ENCODE measurements at regions not wholly inside any gene's neighbourhood (a gene's known extent, or its start where the extent isn't known, plus 50 kb on each side); places are given as distances from the start of the nearest gene placed in this dataset.

DNA sequence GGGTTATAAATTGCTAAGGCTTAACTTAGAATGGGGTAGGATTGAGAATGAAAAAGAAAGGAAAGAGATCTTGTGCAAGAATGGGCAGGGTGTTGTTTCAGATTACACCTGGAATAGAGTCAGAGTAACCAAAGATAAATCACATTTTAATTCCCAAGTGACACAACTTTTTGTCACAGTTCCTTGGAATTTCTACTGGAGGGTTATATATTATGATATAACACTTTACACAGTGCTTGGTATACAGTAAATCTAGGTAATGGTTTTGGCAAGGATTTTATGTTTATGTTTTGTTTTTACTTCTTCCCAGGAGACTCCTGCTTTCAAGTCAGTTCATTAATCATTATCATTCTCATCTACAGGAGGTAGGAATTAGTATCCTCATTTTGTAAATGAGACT lies 115.7 kb upstream of the KCNJ16 start:
- no peak for FAIRE-seq

DNA sequence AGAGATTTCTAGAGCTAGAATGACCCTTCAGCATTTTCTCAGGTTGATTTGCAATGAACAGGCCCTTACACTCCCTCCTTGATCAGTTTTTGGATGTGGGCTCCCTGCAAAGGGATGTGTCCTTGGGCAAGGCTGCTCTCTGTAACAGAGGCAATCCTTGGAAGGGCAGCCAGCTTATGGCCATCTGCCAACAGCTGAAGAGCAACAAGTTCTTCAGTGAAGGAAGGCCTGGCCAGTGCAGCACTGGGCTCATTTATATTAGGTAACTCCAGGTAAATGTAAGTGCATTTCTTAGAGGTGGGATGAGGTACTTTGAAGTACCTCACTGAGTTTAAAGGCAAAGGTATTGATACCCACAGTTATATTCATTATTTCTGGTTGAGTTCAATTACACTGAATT lies 114.3 kb upstream of the KCNJ16 start:
- FAIRE-seq: no peak

DNA sequence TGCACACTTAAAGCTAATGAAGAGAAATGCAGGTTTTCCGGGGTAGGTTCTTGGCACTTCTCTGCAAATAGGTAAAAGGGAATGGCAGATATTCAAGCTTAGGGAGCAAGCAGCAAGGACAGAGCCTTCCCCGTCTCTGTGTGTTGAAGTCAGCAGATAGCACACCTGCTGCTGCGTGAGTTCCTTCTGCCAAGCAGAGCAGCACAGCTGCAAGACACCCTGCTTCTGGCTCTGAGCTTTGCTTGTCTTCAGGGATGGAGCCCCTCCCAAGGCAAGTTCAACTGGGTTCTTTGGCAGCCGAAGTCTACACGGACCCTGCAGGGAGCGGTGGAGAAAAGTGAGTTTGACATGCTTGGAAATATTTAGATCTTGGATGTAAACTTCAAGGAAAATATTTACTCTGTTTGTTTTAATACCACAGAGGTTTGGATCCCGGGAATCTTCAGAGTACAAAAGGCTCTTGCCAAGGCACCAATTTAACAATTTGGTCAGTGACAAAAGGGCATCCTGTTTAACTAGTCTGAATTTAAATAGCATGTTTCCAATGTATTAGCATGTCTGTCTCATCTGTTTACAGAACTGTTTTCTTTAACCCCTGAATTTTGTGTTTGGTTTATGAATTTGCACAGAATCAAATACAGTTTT lies 113.4 kb upstream of the KCNJ16 start:
- FAIRE-seq: no peak

DNA sequence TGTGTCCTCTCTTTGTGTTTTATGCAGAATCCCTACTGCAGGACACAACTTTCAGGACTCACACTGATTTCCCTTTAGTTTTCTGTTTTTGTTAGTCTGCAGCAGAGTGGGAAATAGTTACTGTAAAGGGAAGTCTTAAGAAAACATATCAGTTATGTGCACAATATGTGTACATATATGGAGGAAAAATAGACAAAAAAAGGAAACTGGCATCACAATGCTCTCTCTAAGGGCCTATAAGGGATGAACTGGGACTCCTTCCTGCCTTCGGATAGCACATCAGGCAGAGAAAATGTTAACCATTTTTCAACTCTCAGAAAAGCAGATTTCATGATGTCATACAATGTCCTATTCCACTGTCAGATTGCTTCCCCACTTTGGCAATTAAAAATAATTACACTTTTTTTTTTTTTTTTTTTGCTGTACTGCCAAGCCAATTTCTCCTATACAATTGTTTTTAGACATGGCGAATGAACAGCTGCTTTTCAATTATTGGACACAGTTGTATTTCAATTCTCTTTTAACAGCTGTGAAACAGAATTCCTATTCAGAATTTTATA lies 112.5 kb upstream of the KCNJ16 start:
- no peak for FAIRE-seq

DNA sequence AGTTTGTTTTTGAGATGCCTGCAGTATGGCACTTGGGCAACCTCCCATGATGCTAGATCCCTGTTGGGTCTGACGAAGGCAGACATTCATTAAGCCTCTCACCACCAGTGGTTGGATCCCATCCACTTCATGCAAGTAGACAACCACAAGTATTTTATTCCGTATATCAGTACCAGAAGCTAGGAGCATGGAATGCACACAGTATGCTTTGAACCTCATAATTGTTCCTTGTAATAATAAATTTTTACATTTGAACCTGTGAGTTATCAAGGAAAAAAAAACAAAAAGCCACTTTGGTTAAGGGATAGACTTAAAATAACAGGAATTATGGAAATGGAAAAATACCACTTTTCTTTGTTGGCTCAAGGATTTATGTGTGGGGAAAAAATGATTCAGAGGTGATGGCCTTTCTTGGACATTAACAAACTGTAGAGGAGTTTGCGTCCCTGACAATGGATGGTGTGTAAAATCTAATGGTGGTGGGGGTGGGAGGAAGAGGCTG lies 107.1 kb upstream of the KCNJ16 start:
- FAIRE-seq: no peak

DNA sequence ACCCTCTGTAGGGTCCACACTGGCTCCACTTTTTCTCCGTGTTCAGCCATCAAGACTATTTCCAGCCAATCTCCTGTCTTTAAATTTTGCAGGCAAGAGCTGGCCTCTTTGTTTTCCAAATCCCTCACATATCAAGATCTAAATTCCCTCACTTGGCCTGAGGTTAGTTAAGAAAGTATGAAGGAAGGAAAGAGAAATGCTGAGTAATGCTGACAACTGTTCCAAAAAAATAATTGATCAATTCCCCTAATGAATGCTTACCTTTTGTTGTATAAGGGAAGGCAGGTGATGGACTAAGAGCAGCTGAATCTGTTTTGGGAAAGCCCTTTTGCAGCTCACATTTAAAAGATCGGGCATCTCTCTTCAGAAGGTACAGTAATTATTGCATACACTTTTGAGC lies 105.1 kb upstream of the KCNJ16 start:
- FAIRE-seq: no peak

DNA sequence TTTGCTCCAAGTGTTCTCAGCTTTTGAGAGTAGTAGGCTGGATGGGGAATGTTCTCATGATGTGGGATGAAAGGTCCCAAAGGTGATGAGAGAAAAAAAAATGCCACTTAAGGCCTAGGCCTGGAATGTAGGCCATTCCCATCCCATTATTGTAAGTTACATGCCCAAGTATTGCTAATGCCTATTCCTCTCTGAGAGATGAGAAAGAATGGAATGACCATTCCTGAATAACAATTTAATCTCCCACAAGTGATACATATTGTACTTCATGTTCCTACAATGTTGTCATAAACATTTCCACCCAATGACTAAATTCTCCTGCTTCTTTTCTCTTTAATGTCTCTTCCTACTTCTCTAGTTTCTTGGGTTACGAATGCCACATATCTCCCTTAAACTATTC lies 102.8 kb upstream of the KCNJ16 start:
- no peak for FAIRE-seq

DNA sequence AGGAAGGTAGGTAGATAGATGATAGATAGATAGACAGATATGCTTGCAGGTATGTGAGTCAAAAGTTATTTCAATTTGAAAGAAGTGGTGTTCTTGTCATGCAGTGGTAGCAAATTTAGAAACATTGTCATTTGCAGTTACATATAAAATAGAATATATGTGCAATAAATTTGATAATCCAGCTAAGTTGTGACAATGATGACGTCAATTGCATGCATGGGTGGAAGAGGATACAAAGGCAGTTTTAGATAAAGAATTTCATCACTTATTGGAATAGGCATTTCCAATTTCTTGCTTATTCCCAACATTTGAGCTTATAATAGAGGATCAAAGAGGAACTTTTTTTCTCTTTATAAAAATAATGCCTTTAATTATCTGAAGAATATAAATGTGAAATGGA lies 99.2 kb upstream of the KCNJ16 start:
- FAIRE-seq: no peak

DNA sequence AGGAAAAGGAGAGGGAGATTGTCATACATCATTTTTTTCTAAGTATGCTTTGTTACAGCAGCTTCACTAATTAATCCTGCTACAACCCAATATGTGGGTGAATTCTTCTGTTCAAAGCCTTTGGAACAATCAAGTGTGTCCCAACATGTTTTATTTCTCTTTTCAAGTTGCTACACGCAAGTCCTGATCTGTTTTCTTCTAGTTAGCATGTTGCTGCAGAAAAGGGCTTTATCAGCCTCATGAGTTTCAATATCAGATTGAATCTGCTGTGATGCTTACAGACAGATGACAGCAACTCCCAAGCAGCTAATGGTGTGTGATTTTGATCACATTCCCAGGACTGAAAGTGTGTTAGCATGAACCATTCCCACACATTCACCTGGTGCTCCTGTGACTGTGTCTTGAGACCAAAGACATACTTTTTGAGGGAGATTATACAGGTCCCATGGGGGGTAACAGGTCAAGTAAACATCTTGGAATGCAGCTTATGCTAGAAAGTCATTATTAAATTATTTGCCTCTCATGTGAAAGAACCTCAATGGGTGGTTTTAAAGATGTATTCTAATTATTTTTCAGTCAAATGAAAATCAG lies 96.9 kb upstream of the KCNJ16 start:
- FAIRE-seq: peak; percentile 95

DNA sequence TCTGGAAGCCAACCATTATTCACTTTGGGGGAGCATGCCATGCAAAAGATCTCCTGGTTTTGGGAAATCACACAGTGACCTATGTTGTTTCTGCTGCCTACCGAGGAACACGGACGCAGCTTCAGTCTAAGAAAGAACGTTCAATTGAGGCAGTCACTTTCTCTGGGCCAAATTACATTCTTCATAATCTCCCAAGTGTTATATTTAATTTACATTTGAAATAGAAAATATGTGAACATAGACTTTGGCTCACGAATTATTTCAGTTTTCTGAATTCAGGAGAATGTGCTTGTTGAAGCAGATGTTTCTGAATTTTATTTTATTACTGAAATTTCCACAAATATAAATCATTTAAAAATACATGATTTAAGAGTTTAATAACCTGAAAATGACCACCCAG lies 93.6 kb upstream of the KCNJ16 start:
- no peak for FAIRE-seq

DNA sequence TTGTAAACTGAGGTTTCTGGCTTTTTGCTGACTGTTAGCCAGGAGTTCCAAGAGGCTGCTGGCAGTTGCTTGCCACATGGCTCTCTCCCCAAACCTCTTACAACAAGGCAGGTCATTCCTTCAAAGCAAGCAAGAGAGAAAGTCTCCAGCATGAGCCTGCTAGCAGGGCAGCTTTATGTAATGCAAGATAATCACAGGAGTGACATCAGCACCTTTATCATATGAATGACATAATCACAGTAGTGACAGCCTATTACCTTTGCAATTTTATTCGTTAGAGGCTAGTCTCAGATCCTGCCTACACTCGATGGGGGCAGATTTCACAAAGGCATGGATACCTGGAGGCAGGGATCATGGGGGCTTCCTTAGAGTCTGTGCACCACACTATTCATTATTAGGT lies 79.5 kb upstream of the KCNJ16 start:
- FAIRE-seq: no peak

DNA sequence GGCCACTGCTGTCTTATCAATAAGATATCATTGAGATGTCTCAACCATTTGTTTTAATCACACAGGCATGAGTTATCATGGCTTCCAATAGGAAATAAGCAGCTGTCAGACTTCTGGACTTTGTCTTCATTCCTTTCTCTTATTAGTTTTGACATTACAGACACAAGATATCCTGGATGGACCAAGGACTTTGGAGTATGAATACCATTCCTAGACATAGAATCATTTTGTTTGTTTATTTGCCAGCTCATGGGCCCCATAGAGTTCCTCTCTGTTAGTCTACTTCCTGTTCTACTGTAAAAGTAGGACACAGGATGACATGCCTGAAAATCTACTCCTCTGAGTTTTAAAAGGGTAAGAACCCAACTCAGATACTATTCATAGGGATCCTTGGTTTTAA lies 77.7 kb upstream of the KCNJ16 start:
- no peak for FAIRE-seq

DNA sequence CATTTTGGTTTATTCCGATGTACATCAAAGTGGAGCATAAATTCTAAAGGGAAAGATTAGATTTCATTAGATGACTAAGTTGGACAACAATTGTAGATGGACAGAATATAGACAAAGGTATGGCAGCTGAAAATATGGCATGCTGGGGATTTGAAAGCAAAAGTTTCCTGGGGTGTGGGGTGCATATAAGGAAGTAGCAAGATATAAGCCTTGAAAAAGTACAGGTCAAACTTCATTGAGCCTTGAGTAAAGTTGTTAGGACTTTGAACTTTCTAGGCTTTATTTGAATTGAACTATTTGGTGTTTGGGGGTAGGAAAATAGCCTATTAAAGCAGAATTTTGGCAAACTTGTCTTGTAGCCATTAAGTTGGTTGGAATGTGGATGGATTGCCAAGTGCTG lies 75.8 kb upstream of the KCNJ16 start:
- no peak for FAIRE-seq

DNA sequence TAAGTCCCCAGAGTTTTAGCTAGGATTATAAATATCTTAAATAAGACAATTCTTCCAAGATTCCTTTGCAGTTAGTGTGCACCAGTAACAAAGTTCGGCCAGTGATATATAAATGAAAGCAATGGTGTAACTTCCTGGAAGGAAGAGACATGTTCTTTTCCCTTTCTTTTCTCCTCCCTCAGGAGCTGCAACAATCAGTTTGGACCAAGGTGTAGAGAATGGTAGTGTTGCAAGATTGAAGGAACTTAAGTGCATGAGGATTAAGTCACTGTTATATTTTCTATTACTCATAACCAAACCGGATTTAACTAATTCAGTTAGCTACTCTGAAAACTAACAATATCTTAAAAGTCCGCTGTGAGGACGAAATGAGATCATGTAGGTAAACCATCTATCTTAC lies 68.9 kb upstream of the KCNJ16 start:
- no peak for FAIRE-seq

DNA sequence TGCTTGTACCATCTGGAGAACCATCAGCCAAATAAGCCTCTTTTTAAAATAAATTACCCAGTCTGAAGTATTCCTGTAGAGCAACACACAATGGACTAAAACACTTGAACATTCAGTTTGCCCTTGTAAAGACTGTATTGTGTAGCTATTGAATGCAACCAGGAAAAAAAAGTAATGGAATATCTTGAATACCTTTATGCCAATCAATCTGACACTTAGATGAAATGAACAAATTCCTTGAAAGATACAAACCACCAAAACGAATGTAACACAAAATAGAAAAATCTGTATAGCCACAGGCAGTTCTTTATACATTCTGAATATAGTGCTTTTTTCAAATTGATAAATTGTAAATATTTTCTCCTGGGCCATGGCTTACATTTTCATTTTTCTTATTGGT lies 63.3 kb upstream of the KCNJ16 start:
- FAIRE-seq: no peak

DNA sequence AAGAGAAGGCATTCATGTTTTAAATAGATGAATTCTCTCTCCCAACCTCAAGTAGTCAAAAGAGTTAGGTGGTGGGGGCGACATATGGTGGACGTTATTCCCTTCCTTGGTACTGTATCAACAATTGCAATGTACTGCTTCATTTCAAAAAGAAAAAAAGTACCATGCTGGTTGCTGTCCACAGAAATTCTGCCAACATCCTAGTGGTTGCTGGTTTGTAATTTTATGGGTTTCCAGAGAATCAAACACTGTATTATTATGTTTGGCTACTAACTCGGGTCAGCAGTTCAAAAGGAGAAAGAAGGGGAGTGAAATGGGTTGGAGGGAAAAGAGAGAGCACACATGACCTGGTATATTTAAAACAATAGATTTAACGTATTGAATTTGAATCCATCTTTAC lies 61.1 kb upstream of the KCNJ16 start:
- no peak for FAIRE-seq

DNA sequence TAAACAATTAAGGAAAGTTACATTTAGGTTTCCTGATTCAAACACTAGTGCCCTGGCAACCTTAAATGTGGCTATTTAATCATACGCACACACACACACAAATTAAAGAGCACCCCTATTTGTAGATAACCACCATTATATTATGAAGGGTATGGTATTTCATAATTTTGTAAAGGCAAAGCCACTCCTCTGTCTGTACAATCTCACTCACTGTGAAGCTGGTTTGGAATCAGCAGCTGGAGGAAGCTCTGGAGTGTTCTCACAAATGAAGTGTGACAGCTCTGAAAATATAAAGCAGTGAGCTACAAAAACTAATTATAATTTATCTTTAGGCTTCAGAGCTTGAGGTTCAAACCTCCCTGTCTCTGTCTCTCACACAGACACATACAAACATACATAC lies 57.9 kb upstream of the KCNJ16 start:
- FAIRE-seq: no peak

DNA sequence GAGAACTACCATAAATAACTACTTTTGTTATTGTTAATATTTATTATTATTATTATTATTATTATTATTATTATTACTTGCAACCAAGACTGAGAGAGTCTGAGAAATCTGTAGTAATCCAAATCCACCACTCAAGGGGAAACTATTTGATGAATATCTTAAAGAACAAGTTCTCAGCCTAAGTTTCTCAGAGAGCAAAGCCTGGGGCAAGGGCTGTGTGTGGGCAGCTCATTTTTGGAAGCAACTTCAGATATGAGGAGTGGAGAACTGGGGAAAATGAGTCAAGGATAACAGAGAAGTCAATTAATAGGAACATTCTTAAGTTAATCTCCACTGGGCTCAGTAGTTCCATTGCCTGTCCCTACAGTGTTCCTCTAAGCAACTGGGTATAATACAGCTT lies 57.1 kb upstream of the KCNJ16 start:
- FAIRE-seq: no peak

DNA sequence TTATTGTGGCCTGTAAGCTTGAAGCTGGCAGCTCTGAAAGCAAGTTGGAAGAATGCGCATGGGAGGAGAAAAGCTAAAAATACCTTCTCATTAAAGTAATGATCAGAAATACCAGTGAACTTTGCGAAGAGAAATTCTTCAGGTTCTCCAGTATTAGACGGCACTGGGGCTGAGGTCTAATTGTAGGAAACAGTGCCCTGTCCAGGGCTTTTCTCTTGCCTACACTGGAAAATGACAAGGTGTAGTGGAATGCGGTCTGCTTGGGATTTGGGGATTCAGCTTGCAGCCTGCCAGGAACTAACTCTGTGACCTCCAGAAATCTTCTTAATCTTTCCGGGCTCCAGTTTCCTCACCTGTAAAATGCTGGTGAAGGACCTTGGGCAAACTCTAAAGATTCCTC lies 53.3 kb upstream of the KCNJ16 start:
- FAIRE-seq: peak; percentile 99

DNA sequence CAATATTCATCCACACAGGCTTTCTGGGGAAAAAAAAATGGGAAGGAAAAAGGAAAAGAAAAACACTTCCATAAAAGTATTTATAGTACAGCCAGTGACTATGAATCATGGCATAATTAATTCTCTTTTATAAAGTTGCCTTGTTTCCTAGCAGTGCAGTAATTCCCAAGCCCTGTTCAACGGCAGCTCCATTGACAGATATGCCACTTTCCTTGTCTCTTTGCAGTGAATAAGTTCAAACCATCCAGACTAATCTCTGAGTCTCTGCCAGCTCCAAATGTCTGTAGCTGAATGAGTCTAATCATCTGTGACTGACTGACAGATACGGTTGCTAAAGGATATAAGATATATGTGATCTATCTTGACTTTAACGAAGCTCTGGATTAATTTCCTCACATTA lies 52.9 kb upstream of the KCNJ16 start:
- FAIRE-seq: no peak

DNA sequence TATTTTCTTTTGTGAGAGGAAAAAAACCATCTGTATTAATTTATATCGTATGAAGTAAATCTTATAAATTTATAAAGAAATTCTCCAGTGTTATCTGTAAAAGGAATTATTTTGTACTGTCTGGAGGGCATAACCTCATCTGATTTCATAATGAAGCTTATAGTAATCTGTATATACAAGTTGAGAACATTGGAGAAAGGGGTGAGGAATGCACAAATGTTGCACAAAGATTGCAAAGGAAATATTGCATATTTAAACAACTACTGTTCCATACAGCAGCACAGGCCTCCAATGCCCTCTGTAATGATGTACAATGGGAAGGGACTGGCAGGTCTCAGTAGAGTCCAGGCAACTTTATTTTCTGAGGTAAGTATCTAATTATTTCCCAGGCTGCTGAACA lies 50.8 kb upstream of the KCNJ16 start:
- no peak for FAIRE-seq
